Esophagus (tissue), 2 donors: ENCODE measurements at regions not wholly inside any gene's neighbourhood (a gene's known extent, or its start where the extent isn't known, plus 50 kb on each side); places are given as distances from the start of the nearest gene placed in this dataset.
"Not testable (repeated sequence)": the region's sequence is repeated elsewhere in the genome, so short reads cannot be mapped to it uniquely, and the experiment has no call there.

Experiments
- H3K27ac ChIP-seq, 2 donors: one replicate each; pipeline ENCODE4 v1.5.1; 2013; ENCODE audit warnings: low read depth in 2 of 2, mild to moderate bottlenecking in 2 of 2, inconsistent platforms in 1 of 2, low read length in 1 of 2, moderate library complexity in 1 of 2
- H3K27me3 ChIP-seq, 2 donors: one replicate each; pipeline ENCODE4 v1.6.1; 2013; ENCODE audit warnings: low read length in 2 of 2, control low read depth in 1 of 2, mild to moderate bottlenecking in 1 of 2; ENCODE audit not compliant: insufficient read depth in 2 of 2, control insufficient read depth in 1 of 2
- H3K36me3 ChIP-seq, 2 donors: one replicate each; pipeline ENCODE4 v1.6.1; 2013; ENCODE audit warnings: low read length in 1 of 2; ENCODE audit not compliant: control insufficient read depth in 2 of 2, insufficient read depth in 2 of 2
- H3K4me1 ChIP-seq, 2 donors: one replicate each; pipeline ENCODE4 v1.6.1; 2013; ENCODE audit warnings: low read length in 1 of 2; ENCODE audit not compliant: control insufficient read depth in 2 of 2, insufficient read depth in 2 of 2
- H3K4me3 ChIP-seq, 2 donors: one replicate each; pipeline ENCODE4 v1.5.1; 2013; ENCODE audit warnings: low read length in 2 of 2, mild to moderate bottlenecking in 2 of 2, low read depth in 1 of 2, moderate library complexity in 1 of 2
- H3K9me3 ChIP-seq, 2 donors: one replicate each; pipeline ENCODE4 v1.6.1; 2013; ENCODE audit warnings: mild to moderate bottlenecking in 2 of 2, low read depth in 1 of 2, low read length in 1 of 2, moderate library complexity in 1 of 2; ENCODE audit not compliant: control insufficient read depth in 2 of 2, insufficient read depth in 1 of 2
- WGBS, 2 donors: extraction: QIAGEN DNeasy Blood & Tissue Kit; methylation state at CpG; one replicate each; pipeline ENCODE4 v1.1.7; 2013; 5-methylcytosine and 5-hydroxymethylcytosine counted together
- donor health status: healthy with polysubstance abuse.
- donor health status: Bipolar disorder and iron deficiency.

GRCh38 chr9:63775092-63775426, 1510.0 kb downstream of the FOXD4L5 start:
- 84 to 86% methylated on average over 14 of the region's 14 CpGs for WGBS, 2 donors

GRCh38 chr9:63774369-63775091, 1510.5 kb downstream of the FOXD4L5 start:
- not testable (repeated sequence) for H3K9me3 ChIP-seq, H3K27me3 ChIP-seq, H3K27ac ChIP-seq, H3K4me1 ChIP-seq, H3K4me3 ChIP-seq, H3K36me3 ChIP-seq
- WGBS, 2 donors, result 90 to 92% methylated on average over 11 to 14 of the region's 15 CpGs

More at GRCh38 chr9:63775092-63775426, 1510.0 kb downstream of the FOXD4L5 start:
- not testable (repeated sequence) for H3K27me3 ChIP-seq, H3K4me3 ChIP-seq, H3K9me3 ChIP-seq, H3K36me3 ChIP-seq, H3K27ac ChIP-seq, H3K4me1 ChIP-seq

GRCh38 chr9:63762230-63762629, 1522.8 kb downstream of the FOXD4L5 start:
- not testable (repeated sequence) for H3K36me3 ChIP-seq, H3K9me3 ChIP-seq, H3K27ac ChIP-seq, H3K4me3 ChIP-seq, H3K4me1 ChIP-seq, H3K27me3 ChIP-seq
- WGBS, 2 donors, result 72 to 74% methylated on average over 13 of the region's 13 CpGs

- not testable (repeated sequence) for H3K4me3 ChIP-seq, H3K27ac ChIP-seq, H3K27me3 ChIP-seq, H3K4me1 ChIP-seq, H3K9me3 ChIP-seq, H3K36me3 ChIP-seq
- WGBS, 2 donors, result 50 to 54% methylated on average over 4 of the region's 4 CpGs
These were observed 1556.0 kb downstream of the FOXD4L5 start for GRCh38 chr9:63729021-63729420.

GRCh38 chr9:63728287-63728686, 1556.7 kb downstream of the FOXD4L5 start:
- H3K4me1 ChIP-seq, result no peaks in the 10 kb centered on the region
- no peaks in the 10 kb centered on the region for H3K27me3 ChIP-seq
- H3K36me3 ChIP-seq, result no peaks in the 10 kb centered on the region
- H3K27ac ChIP-seq, result no peak overlapping the region
- 58 to 62% methylated on average over 3 of the region's 3 CpGs for WGBS, 2 donors
- H3K4me3 ChIP-seq, result no peak overlapping the region
- H3K9me3 ChIP-seq, result no peaks in the 10 kb centered on the region

GRCh38 chr9:63708285-63708684, 1576.7 kb downstream of the FOXD4L5 start:
- H3K4me3 ChIP-seq, H3K36me3 ChIP-seq, H3K4me1 ChIP-seq, H3K27me3 ChIP-seq, H3K27ac ChIP-seq: not testable (repeated sequence)
- peaks cover 2 to 11% of the 10 kb centered on the region in 2 donors for H3K9me3 ChIP-seq
- WGBS, 2 donors, result 73 to 75% methylated on average over 18 to 20 of the region's 21 CpGs

GRCh38 chr9:63704456-63704855, 1580.6 kb downstream of the FOXD4L5 start:
- not testable (repeated sequence) for H3K27me3 ChIP-seq, H3K4me1 ChIP-seq, H3K4me3 ChIP-seq, H3K36me3 ChIP-seq, H3K27ac ChIP-seq
- H3K9me3 ChIP-seq, result peaks cover 2 to 11% of the 10 kb centered on the region in 2 donors
- WGBS, 2 donors, result 78 to 81% methylated on average over 25 of the region's 25 CpGs

- H3K4me3 ChIP-seq, H3K36me3 ChIP-seq, H3K27ac ChIP-seq, H3K27me3 ChIP-seq, H3K4me1 ChIP-seq: not testable (repeated sequence)
- 61 to 63% methylated on average over 28 to 38 of the region's 38 CpGs for WGBS, 2 donors
- H3K9me3 ChIP-seq, result peaks cover 2 to 11% of the 10 kb centered on the region in 2 donors
These were observed 1581.3 kb downstream of the FOXD4L5 start for GRCh38 chr9:63703670-63704069.

- not testable (repeated sequence) for H3K4me3 ChIP-seq, H3K4me1 ChIP-seq, H3K9me3 ChIP-seq, H3K36me3 ChIP-seq, H3K27me3 ChIP-seq, H3K27ac ChIP-seq
- WGBS, 2 donors, result 63 to 71% methylated on average over 33 to 39 of the region's 39 CpGs
These were observed 1581.8 kb downstream of the FOXD4L5 start for GRCh38 chr9:63703138-63703665.
